GM18520 (cell line): ENCODE measurements at regions not wholly inside any gene's neighbourhood (a gene's known extent, or its start where the extent isn't known, plus 50 kb on each side); places are given as distances from the start of the nearest gene placed in this dataset.
"Not testable (repeated sequence)": the region's sequence is repeated elsewhere in the genome, so short reads cannot be mapped to it uniquely, and the experiment has no call there.

Experiments
- ATAC-seq: cut with Tn5 transposase; IDR thresholded peaks from one replicate; pipeline ENCODE4 v1.9.1; 2021; ENCODE audit not compliant: unreplicated experiment

- ATAC-seq: no peak
These were observed 76.7 kb upstream of the CAPRIN1 start for GRCh38 chr11:33974804-33975203.

- ATAC-seq: not testable (repeated sequence)
These were observed 79.7 kb upstream of the LMO2 start for GRCh38 chr11:33971530-33971929.

DNA sequence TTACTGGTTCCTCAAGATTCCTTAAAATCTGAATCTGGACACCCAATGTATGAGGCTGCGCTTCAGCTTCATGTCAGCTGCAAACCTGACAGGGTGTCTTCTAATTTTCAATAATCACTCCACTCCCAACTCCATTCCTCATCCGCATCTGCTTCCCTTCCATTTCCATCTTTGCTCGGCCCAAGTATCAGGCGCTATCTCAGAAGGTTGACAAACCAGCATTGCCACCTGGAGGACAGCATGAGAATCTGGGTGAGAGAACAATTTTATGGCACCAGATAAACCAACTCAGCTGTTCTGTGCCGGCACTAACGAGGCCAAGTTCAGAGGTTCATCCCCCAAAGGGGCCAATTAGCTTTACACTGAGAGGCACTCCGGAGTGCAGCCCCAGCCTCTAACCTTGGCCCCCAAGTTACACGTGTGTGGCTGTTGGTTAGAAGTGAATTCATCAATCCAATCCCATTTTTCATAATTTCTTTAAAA lies 79.1 kb upstream of the LMO2 start:
- ATAC-seq: no peak

GRCh38 chr11:33967451-33967850 lies 75.6 kb upstream of the LMO2 start:
- ATAC-seq: no peak

GRCh38 chr11:33965032-33965431 lies 73.2 kb upstream of the LMO2 start:
- ATAC-seq: no peak

DNA sequence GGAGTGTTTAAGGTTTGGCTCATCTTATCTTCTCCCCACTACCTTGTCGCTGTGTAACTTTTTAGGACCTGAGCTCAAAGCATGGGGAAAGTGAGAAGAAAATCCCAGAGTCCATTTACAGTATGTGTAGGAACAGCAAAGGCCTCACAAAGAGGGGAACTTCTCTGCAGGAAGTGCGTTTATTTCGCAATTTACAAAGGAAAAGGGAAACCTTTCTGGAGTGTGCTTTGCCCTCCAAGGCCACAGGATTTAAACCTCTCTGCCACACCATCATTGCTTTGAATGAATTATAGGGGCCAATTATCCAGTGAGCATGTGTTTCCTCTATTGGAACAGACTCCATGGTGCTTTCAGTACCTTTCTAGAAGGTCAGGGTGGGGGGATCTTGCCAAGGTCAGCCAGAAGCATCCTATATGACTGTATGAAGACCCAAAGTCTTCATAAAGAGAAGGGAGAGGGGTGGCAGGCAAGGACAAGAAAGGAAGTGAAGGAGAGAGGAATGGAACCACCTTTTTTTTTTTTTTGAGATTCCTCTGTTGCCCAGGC lies 68.1 kb upstream of the LMO2 start:
- no peak for ATAC-seq

DNA sequence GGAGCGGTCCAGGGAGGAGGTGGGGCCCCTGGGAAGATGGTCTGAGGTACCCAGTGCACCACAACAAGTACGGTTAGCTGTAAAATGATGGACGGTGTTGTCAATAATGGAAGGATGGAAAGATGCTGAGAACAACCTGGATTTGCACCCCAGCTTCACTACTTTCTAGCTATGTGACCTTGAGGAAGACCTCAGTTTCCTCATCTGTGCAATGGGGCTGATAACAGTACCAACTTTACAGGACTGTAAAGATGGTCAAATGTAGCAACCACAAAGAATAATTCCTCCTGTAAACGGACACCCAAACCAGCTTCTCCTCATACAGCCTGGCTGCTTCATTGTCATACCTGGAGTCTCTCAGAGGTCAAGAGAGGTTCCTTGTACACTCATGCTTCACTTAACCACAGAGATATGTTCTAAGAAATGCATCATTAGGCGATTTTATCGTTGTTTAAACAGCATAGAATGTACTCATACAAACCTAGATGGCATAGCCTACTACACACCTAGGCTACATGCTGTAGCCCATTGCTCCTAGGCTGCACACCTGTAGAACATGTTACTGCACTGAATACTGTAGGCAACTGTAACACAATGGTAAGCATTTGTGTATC lies 65.5 kb upstream of the LMO2 start:
- ATAC-seq: no peak

DNA sequence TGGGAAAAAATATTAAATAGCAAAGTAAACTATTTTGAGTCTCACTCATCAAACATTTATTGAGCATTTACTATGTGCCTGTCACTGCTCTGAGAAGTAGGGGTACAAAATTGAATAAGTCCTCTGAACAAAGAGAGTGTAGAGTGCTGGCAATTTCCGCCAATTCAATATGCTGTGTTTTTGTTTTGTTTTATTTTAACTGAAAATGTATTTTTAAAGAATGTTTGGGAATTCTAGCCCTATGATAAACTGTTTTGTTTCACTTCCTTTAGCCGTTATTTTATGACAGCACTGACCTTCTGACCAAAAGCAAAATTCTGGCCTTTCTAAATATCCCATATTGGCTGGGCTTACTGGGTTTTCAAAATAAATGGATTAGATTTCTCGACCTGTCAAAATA lies 64.7 kb upstream of the LMO2 start:
- no peak for ATAC-seq

GRCh38 chr11:33953289-33953688 lies 61.4 kb upstream of the LMO2 start:
- no peak for ATAC-seq

DNA sequence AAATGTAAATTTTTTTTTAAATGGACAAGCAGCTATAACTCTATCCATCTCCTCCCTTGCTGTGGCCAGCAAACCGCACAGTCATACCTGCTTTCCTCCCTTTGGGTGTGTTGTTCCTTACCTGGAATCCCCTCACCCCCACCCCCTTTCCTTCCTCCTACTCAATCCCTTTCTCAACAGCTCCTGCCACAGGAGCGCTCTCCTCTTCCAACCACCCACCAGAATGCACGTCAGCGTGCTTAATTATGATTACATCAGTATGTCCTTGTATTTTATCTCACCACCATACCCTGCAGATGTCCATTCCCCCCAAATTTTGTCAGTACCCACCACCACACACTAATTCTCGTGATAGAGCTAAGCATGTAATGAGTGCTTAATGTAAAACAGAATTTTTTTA lies 60.9 kb upstream of the LMO2 start:
- no peak for ATAC-seq

- ATAC-seq: no peak
These were observed 57.5 kb upstream of the LMO2 start for GRCh38 chr11:33949252-33949913.

DNA sequence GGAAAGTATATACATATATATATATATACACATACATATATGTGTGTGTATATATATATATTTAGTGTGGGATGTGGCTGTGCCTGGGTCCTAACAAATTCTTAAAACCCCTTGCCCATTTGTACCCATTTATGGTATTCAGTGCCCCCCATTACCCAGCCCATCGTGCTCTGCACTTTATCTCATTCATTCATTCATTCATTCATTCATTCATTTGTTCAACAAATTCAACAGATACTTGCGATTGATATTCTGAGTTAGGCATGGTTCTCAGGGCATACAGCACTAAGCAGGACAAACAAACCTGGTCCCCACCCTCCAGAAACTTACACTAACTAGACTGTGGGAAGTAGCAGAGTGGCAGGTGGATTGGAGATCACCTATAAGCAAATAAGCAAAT lies 56.6 kb upstream of the LMO2 start:
- ATAC-seq: no peak

GRCh38 chr11:33947918-33948317 lies 56.0 kb upstream of the LMO2 start:
- not testable (repeated sequence) for ATAC-seq

DNA sequence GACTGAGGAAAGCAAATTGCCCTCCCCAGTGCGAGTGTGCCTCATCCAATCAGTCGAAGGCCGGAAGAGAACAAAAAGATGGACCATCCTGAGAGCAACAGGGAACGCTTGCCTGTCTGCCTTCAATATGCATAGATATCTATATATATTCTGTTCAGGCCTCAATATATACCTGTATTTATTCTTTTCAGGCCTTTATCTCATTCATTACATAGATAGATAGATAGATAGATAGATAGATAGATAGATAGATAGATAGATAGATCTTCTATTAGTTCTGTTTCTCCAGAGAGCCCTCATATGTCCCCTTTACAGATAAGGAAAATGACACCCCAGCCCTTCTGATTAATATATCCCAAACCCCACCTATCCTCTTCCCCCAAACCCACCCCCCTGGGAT lies 55.1 kb upstream of the LMO2 start:
- no peak for ATAC-seq

- ATAC-seq: no peak
These were observed 53.8 kb upstream of the LMO2 start for GRCh38 chr11:33945481-33946268.

- no peak for ATAC-seq
These were observed 53.0 kb upstream of the LMO2 start for GRCh38 chr11:33944693-33945424.

GRCh38 chr11:33944345-33944692 lies 52.4 kb upstream of the LMO2 start:
- ATAC-seq: no peak

GRCh38 chr11:33942954-33943353 lies 51.1 kb upstream of the LMO2 start:
- no peak for ATAC-seq

- no peak for ATAC-seq
These were observed 49.8 kb upstream of the LMO2 start for GRCh38 chr11:33941637-33942160.
